ENCODE measurements at regions not wholly inside any gene's neighbourhood (a gene's known extent, or its start where the extent isn't known, plus 50 kb on each side); places are given as distances from the start of the nearest gene placed in this dataset.

DNA sequence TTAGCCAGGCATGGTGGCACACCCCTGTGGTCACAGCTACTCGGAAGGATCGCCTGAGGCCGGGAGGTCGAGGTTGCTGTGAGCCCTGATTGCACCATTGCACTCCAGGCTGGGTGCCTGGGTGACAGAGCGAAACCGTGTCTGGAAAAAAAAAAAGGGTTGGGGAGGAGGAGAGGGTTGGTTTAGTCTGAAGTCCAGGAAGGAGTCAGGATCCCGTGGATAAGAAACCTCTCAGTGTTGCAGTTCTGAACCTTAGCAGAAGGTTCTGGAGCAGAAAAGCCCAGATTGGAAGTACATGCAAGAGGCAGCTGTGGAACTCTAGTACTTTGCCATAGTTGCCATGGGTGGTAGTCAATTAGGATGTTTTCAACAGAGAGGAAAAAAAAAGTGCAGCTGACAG, 125.2 kb upstream of the CPEB4 start:
- TF ChIP-seq CEBPB (IDR thresholded peaks at IDR 0.05; ENCODE audit: low read depth, low read length), result no peak
- no peak for TF ChIP-seq POLR2A (IDR thresholded peaks at IDR 0.05; ENCODE audit: low read depth, low read length)
- TF ChIP-seq, protein P1, sequence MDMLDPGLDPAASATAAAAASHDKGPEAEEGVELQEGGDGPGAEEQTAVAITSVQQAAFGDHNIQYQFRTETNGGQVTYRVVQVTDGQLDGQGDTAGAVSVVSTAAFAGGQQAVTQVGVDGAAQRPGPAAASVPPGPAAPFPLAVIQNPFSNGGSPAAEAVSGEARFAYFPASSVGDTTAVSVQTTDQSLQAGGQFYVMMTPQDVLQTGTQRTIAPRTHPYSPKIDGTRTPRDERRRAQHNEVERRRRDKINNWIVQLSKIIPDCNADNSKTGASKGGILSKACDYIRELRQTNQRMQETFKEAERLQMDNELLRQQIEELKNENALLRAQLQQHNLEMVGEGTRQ (IDR thresholded peaks at IDR 0.05; ENCODE audit: low read depth, low read length), result no peak
- H4K5ac ChIP-seq (ENCODE audit: low read depth, low read length), result no peak overlapping the region
- no peaks in the 10 kb centered on the region for H4K20me1 ChIP-seq (ENCODE audit: insufficient read depth, low read length)
- H3K4me3 ChIP-seq (ENCODE audit: insufficient read depth, low read depth, low read length), result no peak overlapping the region
- H3K27me3 ChIP-seq (ENCODE audit: control insufficient read depth, insufficient read depth, low read length), result no peaks in the 10 kb centered on the region; the same call in 1 of the 2 replicates
- no peak overlapping the region for H2AK9ac ChIP-seq (replicated peaks; ENCODE audit: low read depth, low read length, poor library complexity)
- H3K4me1 ChIP-seq (ENCODE audit: control insufficient read depth, insufficient read depth, low read length), result peaks cover 7% of the 10 kb centered on the region
- ChIA-PET POLR2A (ENCODE audit: unreplicated experiment) (no interaction called here), CTCF (no interaction called here)
- H3K4me2 ChIP-seq (ENCODE audit: low read depth, low read length), result no peak overlapping the region
- no TSS peak for BruUV-seq (replicated peaks)
- H4K91ac ChIP-seq (ENCODE audit: insufficient read depth, low read depth, low read length), result no peak overlapping the region
- no peak overlapping the region for H3K56ac ChIP-seq (ENCODE audit: extremely low read depth, insufficient read depth, low read length)
- no peak overlapping the region for H2BK5ac ChIP-seq (ENCODE audit: low read depth, low read length, poor library complexity, severe bottlenecking)
- ATAC-seq (ENCODE audit: low read depth), result no peak
- H4K8ac ChIP-seq (ENCODE audit: low read depth in 2 of 2, low read length in 2 of 2), result no peak overlapping the region
- H3K4ac ChIP-seq (ENCODE audit: low read depth, low read length), result no peak overlapping the region
- H3K9me3 ChIP-seq (ENCODE audit: control insufficient read depth, insufficient read depth, low read length), result no peaks in the 10 kb centered on the region
- H3K14ac ChIP-seq (replicated peaks; ENCODE audit: low read depth, low read length), result no peak overlapping the region
- intact Hi-C loops (cut with micrococcal nuclease) (loop anchor here (5.0 kb wide), 1 partner anchor 124 kb away; the partner anchor contains the start of gene CPEB4), in situ Hi-C loops (cut with MboI; ENCODE audit: low sequenced_read_pairs) (no loop called here), dilution Hi-C loops (cut with HindIII; ENCODE audit: low sequenced_read_pairs, unreplicated experiment) (no loop called here)
- H3K79me1 ChIP-seq (ENCODE audit: low read depth in 1 of 2, low read length in 2 of 2), result no peaks in the 10 kb centered on the region
- H2AK5ac ChIP-seq (ENCODE audit: low read depth, low read length), result peak overlapping the region; percentile 15; the same call in 1 of the 2 replicates
- no CpG with 5 or more reads among the region's 7 CpGs for WGBS, 2 experiments (ENCODE audit: extremely low coverage in 2 of 2, insufficient read length in 1 of 2)
- H3K23ac ChIP-seq (ENCODE audit: low read depth, low read length), result no peak overlapping the region
- H3K36me3 ChIP-seq (ENCODE audit: control insufficient read depth, insufficient read depth, low read length), result no peaks in the 10 kb centered on the region
- no peak overlapping the region for H2BK20ac ChIP-seq (ENCODE audit: low read depth, low read length)
- H3K18ac ChIP-seq (ENCODE audit: low read depth, low read length), result no peak overlapping the region
- no peak overlapping the region for H3K27ac ChIP-seq (ENCODE audit: insufficient read depth, low read length)
- H3K9ac ChIP-seq (ENCODE audit: low read depth, low read length), result no peak overlapping the region
- DNase-seq, result no peak
- peaks cover 9% of the 10 kb centered on the region; the same call in 1 of the 2 replicates for H3K9me1 ChIP-seq (ENCODE audit: insufficient read depth, low read length)
- H2BK15ac ChIP-seq (ENCODE audit: low read depth, low read length), result no peak overlapping the region
- H2AFZ ChIP-seq (replicated peaks; ENCODE audit: low read length, poor library complexity), result no peak overlapping the region
- no peak overlapping the region for H2BK120ac ChIP-seq (ENCODE audit: low read depth, low read length)
